ENCODE measurements at regions not wholly inside any gene's neighbourhood (a gene's known extent, or its start where the extent isn't known, plus 50 kb on each side); places are given as distances from the start of the nearest gene placed in this dataset.

DNA sequence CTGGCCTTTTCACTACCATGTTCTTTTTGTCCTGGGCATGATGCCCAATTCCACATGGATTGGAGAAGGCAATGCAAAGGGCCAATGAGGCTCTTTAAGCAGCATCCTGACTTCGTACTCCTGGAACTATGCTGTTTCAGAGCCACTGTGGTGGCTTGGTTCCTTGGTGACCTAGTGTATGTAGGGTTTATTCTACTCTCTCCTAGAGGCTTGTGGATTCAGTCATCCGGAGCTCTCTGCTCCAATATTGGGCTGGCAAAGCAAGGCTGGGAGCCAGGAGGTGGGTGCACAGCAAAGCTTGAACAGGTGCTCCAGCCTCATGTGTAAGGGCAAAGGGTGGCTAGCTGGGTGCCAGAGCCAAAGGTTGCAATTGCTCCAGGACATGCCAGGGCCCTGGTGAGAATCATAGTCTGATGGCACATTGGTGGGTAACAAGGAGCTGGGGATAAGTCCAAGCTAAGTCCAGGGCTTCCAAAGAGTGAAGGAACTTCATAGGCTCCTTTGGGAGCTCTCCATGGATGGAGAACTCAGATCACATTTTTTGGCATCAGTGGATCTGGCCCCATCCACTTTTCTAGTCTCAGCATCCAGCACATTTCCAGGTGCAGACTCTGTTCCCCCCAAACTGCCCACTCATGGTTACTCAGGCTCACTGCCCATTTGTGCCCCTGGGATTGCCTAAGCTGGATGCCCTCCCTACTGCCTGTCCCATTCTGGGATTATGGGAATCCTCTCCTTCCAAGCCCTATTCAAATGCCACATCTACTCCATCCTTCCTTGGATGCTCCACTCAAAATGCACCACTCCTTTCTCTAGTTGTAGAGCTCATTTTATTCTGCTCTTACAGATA, 253.9 kb downstream of the EMP1 start:
- TF ChIP-seq, protein P1, sequence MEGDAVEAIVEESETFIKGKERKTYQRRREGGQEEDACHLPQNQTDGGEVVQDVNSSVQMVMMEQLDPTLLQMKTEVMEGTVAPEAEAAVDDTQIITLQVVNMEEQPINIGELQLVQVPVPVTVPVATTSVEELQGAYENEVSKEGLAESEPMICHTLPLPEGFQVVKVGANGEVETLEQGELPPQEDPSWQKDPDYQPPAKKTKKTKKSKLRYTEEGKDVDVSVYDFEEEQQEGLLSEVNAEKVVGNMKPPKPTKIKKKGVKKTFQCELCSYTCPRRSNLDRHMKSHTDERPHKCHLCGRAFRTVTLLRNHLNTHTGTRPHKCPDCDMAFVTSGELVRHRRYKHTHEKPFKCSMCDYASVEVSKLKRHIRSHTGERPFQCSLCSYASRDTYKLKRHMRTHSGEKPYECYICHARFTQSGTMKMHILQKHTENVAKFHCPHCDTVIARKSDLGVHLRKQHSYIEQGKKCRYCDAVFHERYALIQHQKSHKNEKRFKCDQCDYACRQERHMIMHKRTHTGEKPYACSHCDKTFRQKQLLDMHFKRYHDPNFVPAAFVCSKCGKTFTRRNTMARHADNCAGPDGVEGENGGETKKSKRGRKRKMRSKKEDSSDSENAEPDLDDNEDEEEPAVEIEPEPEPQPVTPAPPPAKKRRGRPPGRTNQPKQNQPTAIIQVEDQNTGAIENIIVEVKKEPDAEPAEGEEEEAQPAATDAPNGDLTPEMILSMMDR (IDR thresholded peaks at IDR 0.05; ENCODE audit: low read depth, low read length, poor library complexity, severe bottlenecking), result no peak
- no peak for TF ChIP-seq EZH2phosphoT487 (IDR thresholded peaks at IDR 0.05; ENCODE audit: borderline replicate concordance, low read length)
